HG03196 (cell line): ENCODE measurements at regions not wholly inside any gene's neighbourhood (a gene's known extent, or its start where the extent isn't known, plus 50 kb on each side); places are given as distances from the start of the nearest gene placed in this dataset.

Experiments
- ATAC-seq: cut with Tn5 transposase; IDR thresholded peaks from one replicate; pipeline ENCODE4 v1.9.1; 2021; ENCODE audit not compliant: unreplicated experiment

DNA sequence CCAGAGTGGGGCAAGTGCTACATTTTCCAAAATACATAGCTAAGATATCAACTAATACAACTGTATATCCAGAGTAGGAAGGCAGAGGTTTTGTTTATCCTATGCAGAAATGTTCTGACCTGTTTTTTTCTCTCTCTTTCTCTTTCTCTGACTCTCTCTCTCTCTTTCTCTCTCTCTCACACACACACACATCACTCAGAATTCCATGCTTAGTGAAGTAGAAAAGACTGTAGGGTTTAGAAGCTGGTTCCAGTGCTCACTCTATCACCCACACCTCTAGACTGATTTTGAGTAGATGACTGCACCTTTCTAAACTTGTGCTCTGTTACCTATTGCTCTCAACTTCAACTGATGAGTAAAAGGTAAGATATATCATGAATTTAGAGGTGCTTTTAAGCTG is 356.7 kb downstream of the LRIG3 start:
- ATAC-seq: no peak

DNA sequence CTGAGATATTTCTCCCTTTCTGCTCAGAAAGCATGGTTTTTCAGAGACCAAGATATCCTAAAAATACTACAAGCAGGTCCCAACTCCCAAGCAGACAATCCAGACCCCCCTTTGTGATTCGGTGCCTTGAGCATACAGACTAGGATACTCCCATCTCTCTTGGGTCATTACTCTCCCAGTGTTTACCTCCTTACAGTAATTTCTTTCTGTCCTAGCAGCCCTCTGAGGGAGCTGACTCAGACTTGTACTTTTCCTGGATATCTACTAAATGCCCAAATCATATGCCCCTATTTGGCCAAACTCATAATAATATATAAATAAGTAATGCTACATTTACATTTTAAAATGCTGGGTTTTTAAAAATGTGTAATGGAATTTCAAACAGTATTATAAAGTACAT is 355.6 kb downstream of the LRIG3 start:
- ATAC-seq: no peak

DNA sequence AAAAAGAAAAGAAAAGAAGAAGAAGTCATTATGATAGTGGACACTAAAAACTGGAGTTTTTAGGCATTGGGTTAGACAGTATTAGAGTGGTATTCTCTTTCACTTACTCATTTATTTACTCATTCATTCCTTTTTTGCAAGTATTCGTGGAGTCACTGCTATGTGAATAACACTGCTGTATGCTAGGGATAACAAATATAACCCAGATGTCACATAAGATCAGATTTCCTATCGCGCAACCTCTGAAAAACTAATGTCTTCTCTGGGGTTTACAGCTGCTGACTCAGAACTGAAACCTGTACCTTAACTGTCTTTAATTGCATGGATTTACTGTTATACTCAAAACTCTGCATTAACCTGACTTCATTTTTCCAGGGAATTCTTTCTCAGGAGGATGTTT is 353.7 kb downstream of the LRIG3 start:
- no peak for ATAC-seq

DNA sequence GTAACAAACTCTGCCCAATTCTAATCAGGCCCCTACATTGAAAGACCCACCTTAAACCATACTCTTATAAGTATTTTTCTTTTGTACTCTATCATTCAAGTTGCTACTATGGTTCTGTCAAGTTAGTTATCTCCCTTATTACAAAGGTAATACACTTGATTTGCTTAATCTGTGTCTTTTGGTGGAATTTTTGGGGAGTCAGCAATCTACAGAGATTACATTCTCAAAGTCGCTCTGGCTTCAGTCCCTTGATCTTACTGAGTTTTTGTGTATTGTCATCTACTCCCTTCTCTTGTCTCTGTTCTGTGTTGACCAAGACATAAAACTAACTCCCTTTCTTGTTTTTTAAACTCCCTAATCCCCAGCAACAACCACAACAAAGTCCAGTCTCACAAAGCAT is 353.1 kb downstream of the LRIG3 start:
- ATAC-seq: no peak

DNA sequence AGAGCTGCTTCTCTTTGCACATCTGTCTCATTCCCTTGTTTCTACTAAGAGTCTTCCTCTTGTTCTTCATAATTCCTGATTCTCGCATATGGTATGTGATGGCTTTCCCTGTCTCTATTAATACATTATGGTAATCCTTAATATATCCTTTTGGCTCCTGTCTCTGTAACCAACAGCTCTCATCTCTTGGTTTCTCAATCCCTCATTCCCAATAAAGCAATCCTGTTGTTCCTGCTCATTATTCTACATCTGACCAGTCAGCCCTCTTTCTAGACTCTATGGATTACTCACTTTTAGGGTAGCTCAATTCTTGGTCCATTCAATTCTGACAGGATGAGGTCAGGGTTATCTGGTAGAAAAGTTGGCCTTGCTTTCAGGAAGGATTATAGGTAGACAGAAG is 349.9 kb downstream of the LRIG3 start:
- ATAC-seq: no peak

- ATAC-seq: no peak
Measured at GRCh38 chr12:58575256-58575655, 345.0 kb downstream of the LRIG3 start.

DNA sequence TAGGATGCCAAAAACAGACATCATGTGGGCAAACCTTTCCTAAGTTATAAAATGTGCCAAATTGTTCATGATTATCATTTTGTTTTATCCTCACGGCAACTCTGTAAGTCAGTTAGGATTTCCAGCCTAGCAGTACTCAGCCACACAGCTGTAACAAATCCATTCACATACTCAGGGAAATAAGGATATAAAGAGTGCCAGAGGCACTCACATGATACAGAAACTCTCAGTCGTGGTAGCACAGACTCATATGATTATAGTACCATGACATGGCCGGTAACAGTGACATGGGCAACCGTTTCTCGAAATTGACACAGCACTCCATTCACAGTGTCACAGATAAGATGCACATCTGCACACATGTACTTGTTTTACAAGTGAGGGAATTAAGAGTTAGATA is 344.2 kb downstream of the LRIG3 start:
- no peak for ATAC-seq

DNA sequence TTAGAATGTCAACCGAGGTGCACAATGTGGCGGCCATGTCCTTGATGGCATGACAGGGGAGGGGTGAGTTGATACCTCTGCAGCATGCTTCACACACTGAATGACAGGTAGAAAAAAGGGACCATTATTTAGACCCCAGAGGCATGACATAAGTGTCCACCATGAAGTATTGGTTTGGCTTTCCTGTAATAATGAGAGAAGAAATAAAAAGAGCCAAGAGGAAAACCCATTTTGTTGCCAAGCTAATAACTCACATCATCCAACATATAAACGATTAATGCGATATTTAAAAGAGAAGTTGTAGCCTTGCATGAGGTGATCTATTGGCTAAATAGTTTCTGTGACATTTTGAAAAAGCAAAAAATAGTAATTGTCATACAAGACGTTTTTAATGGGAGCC is 343.4 kb downstream of the LRIG3 start:
- no peak for ATAC-seq

GRCh38 chr12:58580095-58580494 is 340.2 kb downstream of the LRIG3 start:
- ATAC-seq: no peak

DNA sequence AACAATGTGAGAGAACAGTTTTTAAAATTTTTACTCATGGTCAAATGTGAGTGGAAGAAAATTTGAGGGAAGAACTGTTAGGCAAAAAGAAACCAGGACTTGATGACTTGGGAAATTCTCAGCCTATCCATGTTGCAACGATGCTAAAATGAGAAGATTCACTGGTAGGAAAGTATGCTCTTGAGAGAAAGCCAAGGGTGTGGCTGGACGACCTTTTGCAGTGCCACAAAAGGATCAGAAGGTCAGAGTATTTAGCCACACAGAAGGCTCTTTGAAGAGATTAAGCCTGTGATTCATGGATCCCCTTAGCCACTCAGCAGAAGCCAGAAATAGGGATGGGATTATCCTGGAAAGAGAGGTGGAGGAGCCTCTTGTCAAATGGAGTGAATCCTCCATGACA is 336.8 kb downstream of the LRIG3 start:
- ATAC-seq: no peak

GRCh38 chr12:58583940-58584339 is 336.4 kb downstream of the LRIG3 start:
- ATAC-seq: no peak

DNA sequence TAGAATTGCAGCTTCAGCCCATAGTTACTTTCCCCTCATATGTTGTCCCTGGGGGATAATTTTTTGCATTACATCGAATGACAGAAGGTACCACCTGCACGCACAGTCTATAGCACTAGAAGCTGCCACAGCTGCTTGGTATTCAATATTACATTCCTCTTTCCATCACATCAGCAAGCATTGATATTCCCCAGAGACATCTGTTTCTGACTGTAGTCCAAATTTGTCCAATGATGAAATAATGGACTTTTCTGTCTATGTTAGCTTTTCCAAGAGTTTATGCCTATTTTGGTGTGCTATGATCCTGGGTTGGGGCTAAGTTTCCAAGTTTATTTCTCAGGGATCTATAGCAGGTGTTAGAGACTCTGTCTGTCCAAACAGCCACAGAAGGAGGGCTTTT is 335.4 kb downstream of the LRIG3 start:
- ATAC-seq: no peak

DNA sequence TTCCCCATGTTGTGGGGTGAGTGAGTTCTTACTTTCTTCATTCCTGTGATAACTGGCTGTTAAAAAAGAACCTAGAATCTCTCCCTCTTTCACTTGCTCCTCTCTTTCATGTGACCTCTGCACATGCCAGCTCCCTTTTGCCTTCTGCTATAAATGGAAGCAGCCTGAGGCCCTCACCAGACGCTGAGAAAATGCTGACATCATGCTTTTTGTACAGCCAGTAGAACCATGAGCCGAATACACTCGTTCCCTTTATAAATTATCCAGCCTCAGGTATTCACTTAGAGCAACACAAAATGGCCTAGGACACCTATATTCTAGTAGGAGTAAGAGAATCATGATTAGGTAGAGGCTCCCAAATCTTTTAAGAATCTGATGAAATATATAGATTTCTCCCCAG is 333.5 kb downstream of the LRIG3 start:
- no peak for ATAC-seq

- no peak for ATAC-seq
Measured at GRCh38 chr12:58588770-58589169, 331.5 kb downstream of the LRIG3 start.

DNA sequence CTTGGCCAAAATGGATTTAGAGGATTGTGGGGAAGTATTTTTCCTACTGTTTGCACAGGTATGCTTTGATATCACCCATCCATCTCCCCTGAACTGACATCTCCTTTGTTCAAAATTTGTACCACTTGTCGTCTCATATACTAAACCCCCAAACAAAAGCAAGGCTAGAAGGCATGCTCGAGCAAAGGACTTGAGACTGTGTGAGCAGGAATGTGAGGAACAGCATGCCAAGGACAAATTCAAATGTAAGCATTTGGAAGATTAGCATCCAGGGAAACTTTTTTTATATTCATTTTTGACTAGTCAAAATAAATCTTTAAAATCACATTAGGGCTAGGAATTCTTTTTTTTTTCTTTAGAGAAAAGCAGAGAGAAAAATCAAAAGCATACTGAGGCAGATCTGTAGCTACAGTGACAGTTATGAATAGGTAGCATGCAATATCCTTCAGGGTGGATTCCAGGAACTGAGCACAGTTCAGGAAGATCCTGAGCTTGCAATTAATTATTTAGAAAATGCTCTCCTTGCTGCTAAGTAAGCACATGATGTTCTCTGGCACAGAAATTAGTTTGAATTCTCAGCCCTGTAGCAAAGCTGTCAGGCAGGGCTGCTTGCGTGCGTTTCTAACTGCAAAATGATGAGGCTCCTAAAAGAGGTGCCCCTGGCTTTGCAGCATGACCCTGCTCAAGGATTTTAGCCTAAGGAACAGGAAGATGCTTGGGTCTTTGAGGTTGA is 327.7 kb downstream of the LRIG3 start:
- no peak for ATAC-seq

DNA sequence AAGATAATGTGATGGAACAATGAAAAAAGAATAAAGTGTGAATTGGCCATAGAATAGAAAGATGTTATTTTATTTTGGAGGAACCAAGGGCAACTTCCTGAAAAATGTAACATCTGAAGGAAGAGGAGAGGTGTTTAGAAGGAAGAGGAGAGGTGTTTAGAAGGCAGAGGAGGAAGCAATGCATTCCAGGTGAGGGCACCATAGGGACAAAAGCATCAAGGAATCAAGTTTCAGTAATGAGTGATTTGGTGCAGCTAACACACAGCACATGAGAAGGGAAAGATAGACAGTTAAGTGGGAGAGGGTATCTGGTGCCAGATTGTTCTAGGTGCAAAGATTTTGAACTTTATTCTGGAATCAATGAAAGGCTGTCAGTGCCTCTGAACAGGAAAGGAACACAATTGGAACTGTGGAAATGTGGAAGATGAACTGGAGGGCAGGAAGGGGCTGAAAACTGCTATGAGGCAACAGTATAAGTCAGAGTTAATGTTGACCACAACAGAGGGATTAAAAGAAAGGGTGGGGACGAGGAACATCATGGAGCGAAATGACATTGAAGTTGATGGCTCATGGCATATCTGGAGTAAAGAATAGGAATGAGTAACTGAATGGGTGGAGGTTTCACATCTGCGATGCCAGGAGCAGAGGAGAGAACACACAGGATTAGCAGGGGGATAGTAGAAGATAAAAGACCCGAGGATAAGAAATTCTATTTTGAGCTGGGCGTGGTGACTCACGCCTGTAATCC is 326.6 kb downstream of the LRIG3 start:
- no peak for ATAC-seq

GRCh38 chr12:58596381-58596780 is 323.9 kb downstream of the LRIG3 start:
- no peak for ATAC-seq

- ATAC-seq: no peak
Measured at GRCh38 chr12:58601529-58601928, 318.8 kb downstream of the LRIG3 start.

DNA sequence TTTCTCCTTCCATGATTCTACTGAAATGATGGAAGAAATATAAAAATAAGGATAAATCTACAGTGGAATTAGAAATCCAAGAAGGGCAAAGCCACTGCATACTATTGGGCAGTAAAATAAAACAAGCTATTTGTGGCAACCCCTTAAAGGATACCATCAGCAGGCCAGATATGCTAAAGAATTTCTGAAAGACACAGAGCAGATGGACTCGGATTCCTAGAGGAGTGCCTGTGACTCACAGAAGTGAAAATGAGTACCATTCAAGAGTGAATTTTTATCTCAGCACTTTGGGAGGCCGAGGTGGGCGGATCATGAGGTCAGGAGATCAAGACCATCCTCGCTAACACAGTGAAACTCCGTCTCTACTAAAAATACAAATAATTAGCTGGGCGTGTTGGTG is 318.1 kb downstream of the LRIG3 start:
- ATAC-seq: no peak

GRCh38 chr12:58602736-58603135 is 317.6 kb downstream of the LRIG3 start:
- no peak for ATAC-seq

DNA sequence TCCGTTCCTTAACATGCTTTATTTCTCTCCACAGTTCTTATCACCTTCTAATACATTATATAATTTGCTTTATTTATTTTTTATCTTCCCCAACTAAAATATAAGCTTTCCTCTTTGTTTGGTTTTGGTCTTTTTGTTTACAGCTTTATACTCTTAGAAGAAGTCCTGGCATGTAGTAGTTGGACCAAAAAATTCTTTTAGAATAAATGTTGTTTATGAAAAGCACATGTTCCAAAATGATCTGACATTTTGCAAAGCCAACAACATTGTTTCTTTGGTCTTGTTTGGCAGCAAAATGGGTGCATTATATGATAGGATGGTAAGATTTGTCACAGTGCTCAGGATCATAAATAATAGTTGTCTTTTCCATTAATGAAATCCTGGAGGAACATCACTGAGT is 312.5 kb downstream of the LRIG3 start:
- no peak for ATAC-seq

- ATAC-seq: no peak
Measured at GRCh38 chr12:58608711-58609110, 311.6 kb downstream of the LRIG3 start.

DNA sequence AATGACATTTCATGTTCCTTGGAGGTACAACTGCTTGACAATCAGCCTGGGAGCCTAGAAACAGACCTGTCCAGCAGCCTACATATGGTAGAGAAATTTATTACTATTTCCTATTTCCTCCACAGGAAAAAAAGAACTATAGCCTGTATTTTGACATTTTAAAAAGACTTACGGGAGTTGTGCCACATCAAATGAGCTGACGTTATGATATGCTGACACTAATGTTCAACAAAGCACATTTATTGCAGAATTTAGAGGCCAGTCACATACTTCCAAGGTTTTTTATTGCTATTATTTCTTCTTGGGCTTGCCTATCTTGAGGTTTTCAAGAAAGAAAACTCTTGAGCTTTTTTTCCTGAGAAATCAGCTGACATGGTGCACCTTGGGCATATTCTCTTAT is 305.3 kb downstream of the LRIG3 start:
- no peak for ATAC-seq
